ENCODE measurements at regions not wholly inside any gene's neighbourhood (a gene's known extent, or its start where the extent isn't known, plus 50 kb on each side); places are given as distances from the start of the nearest gene placed in this dataset.

GRCh38 chr13:67935626-67936025, 705.5 kb upstream of the PCDH9 start:
- CTCF ChIA-PET = no interaction called here
- Histone ChIP-seq H4K20me1 (ENCODE audit: insufficient read depth) (no peaks in the 10 kb centered on the region), H3K4me2 (no peak overlapping the region), H2AFZ (ENCODE audit: low read depth) (no peak overlapping the region), H3K9me3 (no peaks in the 10 kb centered on the region), H3K79me2 (ENCODE audit: insufficient read depth) (no peaks in the 10 kb centered on the region), H3K27ac (ENCODE audit: low read depth in 2 of 2, low read length in 1 of 2) (peak overlapping the region in 1 of 2 experiments; percentile 11; a peak in 1 of 4 replicates), H3K4me1 (ENCODE audit: control insufficient read depth in 1 of 2, insufficient read depth in 2 of 2, low read depth in 1 of 2, low read length in 1 of 2) (no peaks in the 10 kb centered on the region; a peak in 1 of 4 replicates), H3K9me2 (no peaks in the 10 kb centered on the region), H3K27me3 (ENCODE audit: insufficient read depth) (no peaks in the 10 kb centered on the region), H3F3A (replicated peaks; ENCODE audit: insufficient read depth) (no peaks in the 10 kb centered on the region), H3K4me3 (ENCODE audit: low read depth in 2 of 2, low read length in 1 of 2) (no peak overlapping the region), H3K9ac (no peak overlapping the region), H3K36me3 (replicated peaks in 1 of 2; ENCODE audit: control insufficient read depth in 1 of 2, insufficient read depth in 2 of 2, low read length in 1 of 2) (no peaks in the 10 kb centered on the region)
- POLR2A ChIA-PET = interaction anchor here (0.7 kb wide), 1 partner anchor 1672 kb away, joined by 3 read pairs; no protein-coding TSS in a partner anchor
- no peak for DNase-seq
- no peak for TF ChIP-seq MXI1 (IDR thresholded peaks at IDR 0.05; ENCODE audit: low read depth, low read length)

GRCh38 chr13:67934617-67935330, 704.6 kb upstream of the PCDH9 start:
- CTCF ChIA-PET = no interaction called here
- H3K9me2 ChIP-seq = no peaks in the 10 kb centered on the region
- H4K20me1 ChIP-seq (ENCODE audit: insufficient read depth) = no peaks in the 10 kb centered on the region
- H3K9ac ChIP-seq = no peak overlapping the region
- WGBS (ENCODE audit: low lambda C conversion rate) = 42% methylated on average over 1 of the region's 1 CpG
- no peaks in the 10 kb centered on the region for H3F3A ChIP-seq (replicated peaks; ENCODE audit: insufficient read depth)
- TF ChIP-seq NRF1 (IDR thresholded peaks at IDR 0.05; ENCODE audit: low read depth, low read length) = no peak
- TF ChIP-seq GATA2 (CRISPR knock-in tag; IDR thresholded peaks at IDR 0.05) = no peak
- no peak for TF ChIP-seq FOXJ3 (CRISPR knock-in tag; IDR thresholded peaks at IDR 0.05)
- H3K4me1 ChIP-seq (ENCODE audit: control insufficient read depth in 1 of 2, insufficient read depth in 2 of 2, low read depth in 1 of 2, low read length in 1 of 2) = no peaks in the 10 kb centered on the region; a peak in 1 of 4 replicates
- no peak for DNase-seq
- no peak overlapping the region; a peak in 1 of 4 replicates for H3K27ac ChIP-seq (ENCODE audit: low read depth in 2 of 2, low read length in 1 of 2)
- no peaks in the 10 kb centered on the region for H3K36me3 ChIP-seq (replicated peaks in 1 of 2; ENCODE audit: control insufficient read depth in 1 of 2, insufficient read depth in 2 of 2, low read length in 1 of 2)
- H3K4me2 ChIP-seq = no peak overlapping the region
- no peaks in the 10 kb centered on the region for H3K9me3 ChIP-seq
- H2AFZ ChIP-seq (ENCODE audit: low read depth) = no peak overlapping the region
- H3K4me3 ChIP-seq (ENCODE audit: low read depth in 2 of 2, low read length in 1 of 2) = no peak overlapping the region
- H3K27me3 ChIP-seq (ENCODE audit: insufficient read depth) = no peaks in the 10 kb centered on the region
- POLR2A ChIA-PET = no interaction called here
- H3K79me2 ChIP-seq (ENCODE audit: insufficient read depth) = no peaks in the 10 kb centered on the region

GRCh38 chr13:67932991-67933390, 702.9 kb upstream of the PCDH9 start:
- Histone ChIP-seq H3K9me2 (no peaks in the 10 kb centered on the region), H3K79me2 (ENCODE audit: insufficient read depth) (no peaks in the 10 kb centered on the region), H3K9ac (no peak overlapping the region), H3F3A (replicated peaks; ENCODE audit: insufficient read depth) (no peaks in the 10 kb centered on the region), H3K27me3 (ENCODE audit: insufficient read depth) (no peaks in the 10 kb centered on the region), H4K20me1 (ENCODE audit: insufficient read depth) (no peaks in the 10 kb centered on the region), H3K36me3 (replicated peaks in 1 of 2; ENCODE audit: control insufficient read depth in 1 of 2, insufficient read depth in 2 of 2, low read length in 1 of 2) (no peaks in the 10 kb centered on the region), H2AFZ (ENCODE audit: low read depth) (no peak overlapping the region), H3K9me3 (no peaks in the 10 kb centered on the region), H3K4me1 (ENCODE audit: control insufficient read depth in 1 of 2, insufficient read depth in 2 of 2, low read depth in 1 of 2, low read length in 1 of 2) (no peaks in the 10 kb centered on the region; a peak in 1 of 4 replicates), H3K4me2 (no peak overlapping the region), H3K4me3 (ENCODE audit: low read depth in 2 of 2, low read length in 1 of 2) (no peak overlapping the region), H3K27ac (ENCODE audit: low read depth in 2 of 2, low read length in 1 of 2) (no peak overlapping the region)
- DNase-seq = no peak
- TF ChIP-seq TAF1 (IDR thresholded peaks at IDR 0.05; ENCODE audit: borderline replicate concordance, low read depth, low read length) (no peak), NRF1 (IDR thresholded peaks at IDR 0.05; ENCODE audit: low read depth, low read length) (no peak), TEAD4 (IDR thresholded peaks at IDR 0.05; ENCODE audit: borderline replicate concordance, insufficient read depth) (no peak), FOXJ3 (CRISPR knock-in tag; IDR thresholded peaks at IDR 0.05) (no peak), REST (IDR thresholded peaks at IDR 0.05; ENCODE audit: low read depth, low read length) (no peak), JUND (IDR thresholded peaks at IDR 0.05) (no peak), EZH2phosphoT487 (IDR thresholded peaks at IDR 0.05; ENCODE audit: borderline replicate concordance, low read depth) (no peak), ELF1 (IDR thresholded peaks at IDR 0.05) (no peak), USF2 (IDR thresholded peaks at IDR 0.05; ENCODE audit: borderline replicate concordance, low read depth, low read length) (no peak), RCOR1 (IDR thresholded peaks at IDR 0.05; ENCODE audit: low read length) (no peak), CTCF (IDR thresholded peaks at IDR 0.05) (no peak), GABPA (IDR thresholded peaks at IDR 0.05; ENCODE audit: low read depth) (no peak)
- CTCF ChIA-PET = no interaction called here
- 80% methylated on average over 5 of the region's 5 CpGs for WGBS (ENCODE audit: low lambda C conversion rate)
- POLR2A ChIA-PET = no interaction called here

Measured in SK-N-SH (cell line).